ENCODE measurements at regions not wholly inside any gene's neighbourhood (a gene's known extent, or its start where the extent isn't known, plus 50 kb on each side); places are given as distances from the start of the nearest gene placed in this dataset.
"Not testable (repeated sequence)": the region's sequence is repeated elsewhere in the genome, so short reads cannot be mapped to it uniquely, and the experiment has no call there.

- H3K4me3 ChIP-seq (IDR thresholded peaks at IDR 0.05; ENCODE audit: insufficient read depth, low read depth, low read length): no peak overlapping the region
- no peaks in the 10 kb centered on the region for H3K4me1 ChIP-seq (ENCODE audit: low read depth, poor library complexity, severe bottlenecking)
- H4K20me1 ChIP-seq (ENCODE audit: insufficient read depth): no peaks in the 10 kb centered on the region
- no peak overlapping the region for H2AFZ ChIP-seq (ENCODE audit: low read depth)
- no peak overlapping the region for H3K4me2 ChIP-seq
- no peaks in the 10 kb centered on the region for H3K27me3 ChIP-seq (ENCODE audit: insufficient read depth, low read depth)
- no peaks in the 10 kb centered on the region for H3K36me3 ChIP-seq (ENCODE audit: insufficient read depth)
- no peak for TF ChIP-seq CTCF (conservative IDR thresholded peaks at IDR 0.05; ENCODE audit: low read depth, low read length)
- H3K79me2 ChIP-seq (ENCODE audit: insufficient read depth, low read depth): no peaks in the 10 kb centered on the region
- no peak overlapping the region for H3K9ac ChIP-seq
- no peak overlapping the region for H3K27ac ChIP-seq
Measured at GRCh38 chr7:29723599-29723998, 82.7 kb upstream of the WIPF3 start.

- not testable (repeated sequence) for H3K4me2 ChIP-seq; H2AFZ ChIP-seq (ENCODE audit: low read depth); H3K9ac ChIP-seq; H4K20me1 ChIP-seq (ENCODE audit: insufficient read depth); H3K79me2 ChIP-seq (ENCODE audit: insufficient read depth, low read depth); H3K27ac ChIP-seq; H3K4me3 ChIP-seq (IDR thresholded peaks at IDR 0.05; ENCODE audit: insufficient read depth, low read depth, low read length); H3K4me1 ChIP-seq (ENCODE audit: low read depth, poor library complexity, severe bottlenecking); H3K27me3 ChIP-seq (ENCODE audit: insufficient read depth, low read depth); H3K36me3 ChIP-seq (ENCODE audit: insufficient read depth)
Measured at GRCh38 chr7:29729534-29730165, 76.7 kb upstream of the WIPF3 start.

GRCh38 chr7:29734246-29734731 lies 72.0 kb upstream of the WIPF3 start:
- Histone ChIP-seq H3K79me2 (ENCODE audit: insufficient read depth, low read depth) (no peaks in the 10 kb centered on the region), H3K4me3 (IDR thresholded peaks at IDR 0.05; ENCODE audit: insufficient read depth, low read depth, low read length) (no peak overlapping the region), H3K4me2 (no peak overlapping the region), H3K27ac (no peak overlapping the region), H3K36me3 (ENCODE audit: insufficient read depth) (no peaks in the 10 kb centered on the region), H3K27me3 (ENCODE audit: insufficient read depth, low read depth) (no peaks in the 10 kb centered on the region), H4K20me1 (ENCODE audit: insufficient read depth) (no peaks in the 10 kb centered on the region), H2AFZ (ENCODE audit: low read depth) (no peak overlapping the region), H3K4me1 (ENCODE audit: low read depth, poor library complexity, severe bottlenecking) (no peaks in the 10 kb centered on the region), H3K9ac (no peak overlapping the region)
- TF ChIP-seq CTCF (conservative IDR thresholded peaks at IDR 0.05; ENCODE audit: low read depth, low read length): no peak

GRCh38 chr7:29747645-29748245 lies 58.6 kb upstream of the WIPF3 start:
- H3K79me2 ChIP-seq (ENCODE audit: insufficient read depth, low read depth); H3K36me3 ChIP-seq (ENCODE audit: insufficient read depth); H3K4me2 ChIP-seq; H3K4me3 ChIP-seq (IDR thresholded peaks at IDR 0.05; ENCODE audit: insufficient read depth, low read depth, low read length); H3K9ac ChIP-seq; H2AFZ ChIP-seq (ENCODE audit: low read depth); H3K27ac ChIP-seq; H3K27me3 ChIP-seq (ENCODE audit: insufficient read depth, low read depth); H4K20me1 ChIP-seq (ENCODE audit: insufficient read depth): not testable (repeated sequence)
- peaks cover 12% of the 10 kb centered on the region for H3K4me1 ChIP-seq (ENCODE audit: low read depth, poor library complexity, severe bottlenecking)

- H2AFZ ChIP-seq (ENCODE audit: low read depth): no peak overlapping the region
- H3K36me3 ChIP-seq (ENCODE audit: insufficient read depth): no peaks in the 10 kb centered on the region
- no peak; the same call in none of the 2 replicates for TF ChIP-seq CTCF (conservative IDR thresholded peaks at IDR 0.05; ENCODE audit: low read depth, low read length)
- H3K4me2 ChIP-seq: no peak overlapping the region
- H3K79me2 ChIP-seq (ENCODE audit: insufficient read depth, low read depth): no peaks in the 10 kb centered on the region
- peaks cover 12% of the 10 kb centered on the region for H3K4me1 ChIP-seq (ENCODE audit: low read depth, poor library complexity, severe bottlenecking)
- H3K4me3 ChIP-seq (IDR thresholded peaks at IDR 0.05; ENCODE audit: insufficient read depth, low read depth, low read length): no peak overlapping the region
- no peaks in the 10 kb centered on the region for H3K27me3 ChIP-seq (ENCODE audit: insufficient read depth, low read depth)
- no peak overlapping the region for H3K9ac ChIP-seq
- H3K27ac ChIP-seq: no peak overlapping the region
- H4K20me1 ChIP-seq (ENCODE audit: insufficient read depth): no peaks in the 10 kb centered on the region
Measured at GRCh38 chr7:29748286-29749099, 57.8 kb upstream of the WIPF3 start.
